Fibroblast of skin of right quadriceps (primary cell): ENCODE measurements at regions not wholly inside any gene's neighbourhood (a gene's known extent, or its start where the extent isn't known, plus 50 kb on each side); places are given as distances from the start of the nearest gene placed in this dataset.
"Not testable (repeated sequence)": the region's sequence is repeated elsewhere in the genome, so short reads cannot be mapped to it uniquely, and the experiment has no call there.

Experiments
- DNase-seq: peaks from one replicate; pipeline ENCODE4 v3.0.0-alpha.2; 2013

GRCh38 chr9:93809204-93809940, 145.8 kb downstream of the BARX1 start:
- DNase-seq: no peak

- DNase-seq: no peak
These were observed 146.8 kb downstream of the BARX1 start for GRCh38 chr9:93808115-93809029.

GRCh38 chr9:93807166-93808074, 147.7 kb downstream of the BARX1 start:
- DNase-seq: no peak

- no peak for DNase-seq
These were observed 153.4 kb downstream of the BARX1 start for GRCh38 chr9:93801581-93802284.

GRCh38 chr9:93801120-93801519, 154.0 kb downstream of the BARX1 start:
- DNase-seq: no peak

- no peak for DNase-seq
These were observed 162.8 kb downstream of the BARX1 start for GRCh38 chr9:93792358-93792757.

- no peak for DNase-seq
These were observed 169.0 kb downstream of the BARX1 start for GRCh38 chr9:93786204-93786603.

GRCh38 chr9:93776873-93777272, 178.3 kb downstream of the BARX1 start:
- no peak for DNase-seq

- DNase-seq: no peak
These were observed 178.9 kb downstream of the BARX1 start for GRCh38 chr9:93776256-93776655.

GRCh38 chr9:93774331-93775102, 180.6 kb downstream of the BARX1 start:
- DNase-seq: no peak

- DNase-seq: no peak
These were observed 183.9 kb downstream of the BARX1 start for GRCh38 chr9:93771276-93771675.

- DNase-seq: no peak
These were observed 185.4 kb downstream of the PHF2 start for GRCh38 chr9:93761822-93762221.

- no peak for DNase-seq
These were observed 173.7 kb downstream of the PHF2 start for GRCh38 chr9:93750045-93750444.

- not testable (repeated sequence) for DNase-seq
These were observed 172.4 kb downstream of the PHF2 start for GRCh38 chr9:93748827-93749226.

- DNase-seq: no peak
These were observed 155.6 kb downstream of the PHF2 start for GRCh38 chr9:93731963-93732362.

- no peak for DNase-seq
These were observed 154.3 kb downstream of the PHF2 start for GRCh38 chr9:93730648-93731047.

GRCh38 chr9:93730217-93730616, 153.8 kb downstream of the PHF2 start:
- no peak for DNase-seq
